SU-DHL-6 (cell line): ENCODE measurements at regions not wholly inside any gene's neighbourhood (a gene's known extent, or its start where the extent isn't known, plus 50 kb on each side); places are given as distances from the start of the nearest gene placed in this dataset.

Experiments
- H2AFZ ChIP-seq: fragments of 200-600 bp; sonication (generic); 2 replicates; pipeline ENCODE4 v1.6.1; 2014; ENCODE audit warnings: low read depth, mild to moderate bottlenecking, moderate library complexity, mixed read lengths, antibody characterized with exemption, low read length; ENCODE audit not compliant: severe bottlenecking
- H3F3A ChIP-seq: fragments of 200-600 bp; shearing (Covaris generic); 2 replicates; pipeline ENCODE4 v1.6.0; 2016; ENCODE audit warnings: antibody characterized with exemption, mild to moderate bottlenecking; ENCODE audit not compliant: insufficient read depth
- H3K27ac ChIP-seq: fragments of 200-600 bp; sonication (generic); 2 replicates; pipeline ENCODE4 v1.5.1; 2016; ENCODE audit warnings: low read depth, mild to moderate bottlenecking, low read length, moderate library complexity, mixed read lengths
- H3K27me3 ChIP-seq: fragments of 200-600 bp; sonication (generic), shearing (Covaris generic); 2 replicates; pipeline ENCODE4 v1.6.0; 2014; ENCODE audit warnings: mild to moderate bottlenecking, low read length
- H3K36me3 ChIP-seq: fragments of 200-600 bp; sonication (generic); 2 replicates; pipeline ENCODE4 v1.6.1; 2014; ENCODE audit warnings: mild to moderate bottlenecking, low read length, mixed read lengths
- H3K4me2 ChIP-seq: fragments of 300-600, 200-600 bp; shearing (Covaris generic), sonication (generic); 2 replicates; pipeline ENCODE4 v1.6.0; 2014; ENCODE audit warnings: low read length, low read depth, mild to moderate bottlenecking; ENCODE audit not compliant: poor library complexity, severe bottlenecking
- H3K4me3 ChIP-seq: fragments of 200-600 bp; sonication (generic); 2 replicates; pipeline ENCODE4 v1.5.1; 2014; ENCODE audit warnings: antibody characterized with exemption, low read length, mild to moderate bottlenecking, mixed read lengths; ENCODE audit not compliant: insufficient read depth, poor library complexity, severe bottlenecking
- H3K79me2 ChIP-seq: fragments of 200-600 bp; sonication (generic); 2 replicates; pipeline ENCODE4 v1.6.1; 2014; ENCODE audit warnings: mild to moderate bottlenecking, low read length, moderate library complexity; ENCODE audit not compliant: insufficient read depth
- H3K9ac ChIP-seq: fragments of 200-600 bp; sonication (generic); 2 replicates; pipeline ENCODE4 v1.7.0; 2014; ENCODE audit warnings: mild to moderate bottlenecking, low read length
- H3K9me2 ChIP-seq: fragments of 200-600 bp; sonication (generic); replicated peaks from 2 replicates; pipeline ENCODE4 v1.6.1; 2014; ENCODE audit warnings: low read length; ENCODE audit not compliant: insufficient read depth
- H3K9me3 ChIP-seq: fragments of 200-600 bp; sonication (generic); 2 replicates; pipeline ENCODE4 v1.6.1; 2014; ENCODE audit warnings: low read length, mixed read lengths; ENCODE audit not compliant: insufficient read depth
- H4K20me1 ChIP-seq: fragments of 200-600 bp; sonication (generic); 2 replicates; pipeline ENCODE4 v1.6.1; 2014; ENCODE audit warnings: low read depth, mild to moderate bottlenecking, antibody characterized with exemption, low read length, moderate library complexity, mixed read lengths
- CTCF ChIP-seq: fragments of 200-600 bp; sonication (generic); IDR thresholded peaks from one replicate; pipeline ENCODE4 v1.5.1; 2017; ENCODE audit warnings: antibody characterized with exemption, mild to moderate bottlenecking, low read length, moderate library complexity; ENCODE audit not compliant: insufficient read depth, poor library complexity, severe bottlenecking
- EZH2phosphoT487 ChIP-seq: fragments of 200-600 bp; sonication (generic), shearing (Covaris generic); conservative IDR thresholded peaks from 2 replicates; pipeline ENCODE4 v1.6.1; 2018; ENCODE audit warnings: mild to moderate bottlenecking, antibody characterized with exemption, low read length, moderate library complexity, mixed read lengths

- H3K27me3 ChIP-seq = no peaks in the 10 kb centered on the region
- no peaks in the 10 kb centered on the region for H3K79me2 ChIP-seq
- H3K9me3 ChIP-seq = no peaks in the 10 kb centered on the region
- no peaks in the 10 kb centered on the region for H3F3A ChIP-seq
- H3K4me2 ChIP-seq = no peak overlapping the region
- H3K4me3 ChIP-seq = no peak overlapping the region
- no peak overlapping the region for H3K27ac ChIP-seq
- TF ChIP-seq CTCF (no peak), EZH2phosphoT487 (no peak)
- H2AFZ ChIP-seq = no peak overlapping the region
- no peaks in the 10 kb centered on the region for H4K20me1 ChIP-seq
- H3K9me2 ChIP-seq = no peaks in the 10 kb centered on the region
- H3K9ac ChIP-seq = no peak overlapping the region
- no peaks in the 10 kb centered on the region for H3K36me3 ChIP-seq
Observed at GRCh38 chr3:106588739-106589138, 719.9 kb upstream of the CBLB start.

GRCh38 chr3:106589311-106589942, 720.6 kb upstream of the CBLB start:
- H3K36me3 ChIP-seq = no peaks in the 10 kb centered on the region
- H3K9ac ChIP-seq = no peak overlapping the region
- H3K9me2 ChIP-seq = no peaks in the 10 kb centered on the region
- H3K4me2 ChIP-seq = no peak overlapping the region
- H3K9me3 ChIP-seq = no peaks in the 10 kb centered on the region
- no peaks in the 10 kb centered on the region for H3K79me2 ChIP-seq
- no peak for TF ChIP-seq EZH2phosphoT487
- TF ChIP-seq CTCF = no peak
- no peak overlapping the region for H3K27ac ChIP-seq
- no peak overlapping the region for H2AFZ ChIP-seq
- H3K4me3 ChIP-seq = no peak overlapping the region
- no peaks in the 10 kb centered on the region for H3K27me3 ChIP-seq
- H4K20me1 ChIP-seq = no peaks in the 10 kb centered on the region
- H3F3A ChIP-seq = no peaks in the 10 kb centered on the region

GRCh38 chr3:106590216-106590615, 721.4 kb upstream of the CBLB start:
- Histone ChIP-seq H3K9me3 (no peaks in the 10 kb centered on the region; the same call in 1 of the 2 replicates), H3K36me3 (no peaks in the 10 kb centered on the region), H2AFZ (no peak overlapping the region), H3K27ac (no peak overlapping the region), H3F3A (no peaks in the 10 kb centered on the region), H3K9me2 (no peaks in the 10 kb centered on the region), H3K79me2 (no peaks in the 10 kb centered on the region), H3K4me2 (no peak overlapping the region), H4K20me1 (no peaks in the 10 kb centered on the region), H3K9ac (no peak overlapping the region), H3K27me3 (no peaks in the 10 kb centered on the region), H3K4me3 (no peak overlapping the region)
- no peak for TF ChIP-seq CTCF
- no peak for TF ChIP-seq EZH2phosphoT487
